SJCRH30 (cell line): ENCODE measurements at regions not wholly inside any gene's neighbourhood (a gene's known extent, or its start where the extent isn't known, plus 50 kb on each side); places are given as distances from the start of the nearest gene placed in this dataset.

Experiments
- DNase-seq, 2 experiments: peaks; one replicate each; pipeline ENCODE4 v3.0.0-alpha.2; 2015 to 2020
- H3K27ac ChIP-seq: fragments of 250-450 bp; sonication (Bioruptor Pico); 2 replicates; pipeline ENCODE4 v1.5.1; 2020; ENCODE audit warnings: mild to moderate bottlenecking, moderate library complexity
- H3K27me3 ChIP-seq: fragments of 250-450 bp; sonication (Bioruptor Pico); 2 replicates; pipeline ENCODE4 v1.5.1; 2020; ENCODE audit warnings: mild to moderate bottlenecking, moderate library complexity
- H3K36me3 ChIP-seq: fragments of 250-450 bp; sonication (Bioruptor Pico); 2 replicates; pipeline ENCODE4 v1.5.1; 2020; ENCODE audit warnings: mild to moderate bottlenecking, moderate library complexity
- H3K4me1 ChIP-seq: fragments of 250-450 bp; sonication (Bioruptor Pico); 2 replicates; pipeline ENCODE4 v1.5.1; 2020; ENCODE audit warnings: mild to moderate bottlenecking, moderate library complexity
- H3K4me3 ChIP-seq: fragments of 250-450 bp; sonication (Bioruptor Pico); 2 replicates; pipeline ENCODE4 v1.5.1; 2020; ENCODE audit warnings: mild to moderate bottlenecking, moderate library complexity
- H3K9me3 ChIP-seq: fragments of 250-450 bp; sonication (Bioruptor Pico); replicated peaks from 2 replicates; pipeline ENCODE4 v1.5.1; 2020; ENCODE audit warnings: mild to moderate bottlenecking, moderate library complexity

GRCh38 chr6:167442796-167443680 is 118.2 kb downstream of the TTLL2 start:
- Histone ChIP-seq H3K36me3 (no peaks in the 10 kb centered on the region), H3K4me1 (no peaks in the 10 kb centered on the region), H3K27ac (no peak overlapping the region), H3K9me3 (no peaks in the 10 kb centered on the region), H3K27me3 (peaks cover 5% of the 10 kb centered on the region; the same call in 1 of the 2 replicates), H3K4me3 (no peak overlapping the region)
- no peak for DNase-seq

DNA sequence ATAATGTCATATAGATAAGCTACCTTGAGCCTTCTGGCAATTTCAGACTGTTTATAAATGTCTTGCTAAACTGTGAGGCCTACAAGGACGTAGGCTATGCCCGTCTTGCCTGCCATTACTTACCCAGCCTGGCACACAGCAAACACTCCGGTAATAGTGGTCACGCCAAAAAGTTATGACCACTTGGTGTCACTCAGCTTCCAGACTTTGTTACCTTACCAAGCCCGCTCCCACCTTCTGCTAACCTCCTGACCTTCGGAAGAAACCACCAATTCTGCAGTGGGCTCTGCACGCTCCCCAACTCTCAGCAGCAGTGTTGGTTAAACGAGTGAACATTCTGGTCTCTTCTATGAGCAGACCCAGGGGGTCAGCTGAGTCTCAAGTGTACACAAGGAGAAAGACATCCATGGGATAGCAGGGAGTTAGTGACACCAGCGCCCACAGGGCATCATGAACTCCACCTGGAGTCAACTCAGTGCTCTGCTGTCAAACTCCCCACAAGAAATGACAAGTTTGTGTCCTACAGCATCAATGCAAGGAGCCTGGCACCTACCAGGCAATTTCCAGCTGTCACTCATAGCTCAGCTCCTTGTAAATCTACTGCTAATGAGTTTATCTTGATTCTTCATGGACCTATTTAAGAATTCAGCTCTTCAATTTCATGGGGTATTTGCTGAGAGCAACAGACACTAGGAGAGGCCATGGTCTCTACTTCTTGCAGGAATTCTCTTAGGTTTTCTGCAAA is 119.9 kb downstream of the TTLL2 start:
- Histone ChIP-seq H3K4me1 (no peaks in the 10 kb centered on the region), H3K27me3 (peaks cover 5% of the 10 kb centered on the region; the same call in 1 of the 2 replicates), H3K36me3 (no peaks in the 10 kb centered on the region), H3K9me3 (no peaks in the 10 kb centered on the region), H3K27ac (no peak overlapping the region), H3K4me3 (no peak overlapping the region)
- no peak for DNase-seq

DNA sequence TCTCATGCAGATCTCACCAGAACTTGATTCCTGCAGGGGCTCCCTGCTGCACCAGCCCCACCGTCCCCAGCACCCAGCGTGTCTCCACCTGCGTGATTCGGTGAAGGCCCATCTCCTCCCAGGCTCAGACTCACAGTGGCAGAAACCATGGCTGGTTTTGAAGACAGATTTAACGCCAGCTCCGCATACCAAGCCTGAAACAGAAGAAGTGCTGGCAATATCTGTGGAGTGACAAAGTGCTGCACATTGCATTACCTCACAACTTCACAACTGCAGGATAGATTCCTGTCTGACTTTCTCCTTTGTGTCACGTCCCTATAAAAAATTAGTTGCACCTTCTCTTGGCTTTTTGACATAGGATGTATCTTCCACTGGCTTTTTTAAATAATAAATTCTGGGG is 120.7 kb downstream of the TTLL2 start:
- no peak overlapping the region for H3K27ac ChIP-seq
- no peaks in the 10 kb centered on the region for H3K4me1 ChIP-seq
- H3K27me3 ChIP-seq = peaks cover 5% of the 10 kb centered on the region; the same call in 1 of the 2 replicates
- no peak overlapping the region for H3K4me3 ChIP-seq
- H3K9me3 ChIP-seq = no peaks in the 10 kb centered on the region
- no peak for DNase-seq
- H3K36me3 ChIP-seq = no peaks in the 10 kb centered on the region

DNA sequence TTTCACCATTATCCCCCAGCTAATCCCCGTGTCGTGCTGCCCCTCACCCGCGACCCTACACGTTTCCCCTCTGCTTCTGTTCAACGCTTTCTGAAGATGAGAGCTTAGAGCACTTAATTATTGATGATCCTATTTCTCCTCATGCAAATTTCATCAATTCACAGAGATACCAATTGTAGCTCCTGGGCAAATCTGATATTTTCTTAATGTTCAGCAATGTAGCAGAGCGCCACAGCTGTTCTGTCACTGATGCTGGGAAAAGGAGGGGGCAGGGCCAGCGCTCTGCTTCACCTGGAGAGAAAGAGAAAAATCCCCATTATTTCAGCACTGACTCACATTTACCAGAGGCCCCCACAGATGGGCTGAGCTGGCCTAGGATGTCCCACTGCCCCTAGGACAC is 121.2 kb downstream of the TTLL2 start:
- H3K9me3 ChIP-seq = no peaks in the 10 kb centered on the region
- no peaks in the 10 kb centered on the region for H3K4me1 ChIP-seq
- no peak for DNase-seq
- H3K27ac ChIP-seq = no peak overlapping the region
- no peaks in the 10 kb centered on the region for H3K36me3 ChIP-seq
- peaks cover 5% of the 10 kb centered on the region; the same call in 1 of the 2 replicates for H3K27me3 ChIP-seq
- no peak overlapping the region for H3K4me3 ChIP-seq

DNA sequence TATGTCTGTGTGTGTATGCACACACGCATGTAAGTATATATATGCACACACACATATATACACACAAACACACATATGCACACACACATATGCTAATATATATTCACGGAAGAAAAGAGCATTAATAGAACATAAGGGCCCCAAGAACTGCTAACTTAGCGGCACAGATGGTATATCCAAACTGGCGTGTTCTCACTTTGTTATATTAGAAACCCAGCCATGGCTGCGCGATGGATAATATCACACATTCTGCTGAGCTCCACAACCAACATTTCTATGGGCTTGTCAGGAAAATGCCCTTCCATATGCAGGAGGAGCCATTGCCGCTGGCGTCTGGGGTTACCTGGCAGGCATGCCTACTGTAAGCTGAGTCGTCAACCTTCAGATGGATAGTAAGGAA is 122.1 kb downstream of the TTLL2 start:
- Histone ChIP-seq H3K27me3 (peaks cover under 1% of the 10 kb centered on the region; the same call in 1 of the 2 replicates), H3K36me3 (no peaks in the 10 kb centered on the region), H3K4me1 (no peaks in the 10 kb centered on the region), H3K4me3 (no peak overlapping the region), H3K9me3 (no peaks in the 10 kb centered on the region), H3K27ac (no peak overlapping the region)
- no peak for DNase-seq

GRCh38 chr6:167448378-167448777 is 123.5 kb downstream of the TTLL2 start:
- no peak overlapping the region for H3K27ac ChIP-seq
- no peak overlapping the region for H3K4me3 ChIP-seq
- H3K36me3 ChIP-seq = no peaks in the 10 kb centered on the region
- no peak for DNase-seq
- no peaks in the 10 kb centered on the region for H3K9me3 ChIP-seq
- no peaks in the 10 kb centered on the region for H3K27me3 ChIP-seq
- no peaks in the 10 kb centered on the region for H3K4me1 ChIP-seq

- H3K27ac ChIP-seq = no peak overlapping the region
- no peaks in the 10 kb centered on the region for H3K27me3 ChIP-seq
- H3K36me3 ChIP-seq = no peaks in the 10 kb centered on the region
- DNase-seq = no peak
- no peak overlapping the region for H3K4me3 ChIP-seq
- H3K4me1 ChIP-seq = no peaks in the 10 kb centered on the region
- H3K9me3 ChIP-seq = no peaks in the 10 kb centered on the region
These were observed 124.4 kb downstream of the TTLL2 start for GRCh38 chr6:167449094-167449861.

DNA sequence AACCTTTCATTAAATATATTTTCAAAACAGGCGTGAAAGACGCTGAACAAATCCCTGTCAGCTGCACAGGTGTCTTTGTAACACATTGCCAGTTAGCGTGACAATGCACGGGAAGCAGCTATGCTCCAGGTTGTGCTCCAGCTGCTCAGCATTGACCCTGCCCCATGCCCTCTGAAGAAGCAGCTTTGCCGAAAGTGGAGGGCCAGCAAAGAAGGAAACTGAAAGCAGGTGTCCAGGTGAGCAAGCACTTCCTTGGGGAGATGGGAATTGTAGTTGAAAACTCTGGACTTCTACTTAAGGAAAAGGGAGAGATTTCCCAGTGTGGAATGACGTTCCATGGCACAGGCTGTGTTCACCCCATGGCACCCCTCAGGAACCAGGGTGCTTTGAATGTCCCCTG is 125.7 kb downstream of the TTLL2 start:
- no peaks in the 10 kb centered on the region for H3K27me3 ChIP-seq
- H3K4me3 ChIP-seq = no peak overlapping the region
- H3K27ac ChIP-seq = no peak overlapping the region
- no peak for DNase-seq
- no peaks in the 10 kb centered on the region for H3K36me3 ChIP-seq
- H3K9me3 ChIP-seq = no peaks in the 10 kb centered on the region; the same call in 1 of the 2 replicates
- no peaks in the 10 kb centered on the region for H3K4me1 ChIP-seq

DNA sequence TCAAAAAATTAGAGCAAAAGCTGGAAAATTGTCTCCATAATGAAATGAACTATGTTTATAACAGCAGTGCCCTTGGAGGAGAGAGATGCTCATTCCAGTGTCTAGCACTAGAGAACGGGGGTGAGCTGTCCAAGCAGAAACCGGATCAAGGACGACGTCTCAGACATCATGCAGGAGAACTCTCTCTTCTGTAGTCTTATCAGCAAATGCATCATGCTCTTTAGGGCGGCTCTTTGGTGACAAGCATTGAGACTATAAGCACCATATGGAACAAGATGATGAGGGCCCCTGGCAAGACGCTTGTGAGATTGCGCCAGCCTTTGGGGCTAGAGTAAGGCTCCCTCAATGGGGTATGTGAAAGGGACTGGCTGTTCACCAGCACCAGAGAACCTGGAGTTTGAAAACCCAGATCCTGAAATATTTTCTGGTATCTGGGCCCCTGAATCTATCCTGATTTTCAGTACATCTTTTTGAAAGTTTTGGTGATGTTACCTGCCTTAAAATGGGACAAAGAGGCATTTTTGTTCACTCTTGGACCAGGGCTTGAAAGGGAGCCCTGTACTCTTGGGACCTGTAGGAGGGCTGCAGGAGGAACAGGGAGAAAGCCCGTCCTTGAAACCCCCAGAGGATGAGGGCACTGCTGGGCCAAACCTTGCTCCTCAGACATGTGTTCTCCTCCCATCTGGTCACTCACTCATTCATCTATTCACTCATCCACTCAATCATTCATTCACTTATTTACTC is 127.6 kb downstream of the TTLL2 start:
- Histone ChIP-seq H3K9me3 (no peaks in the 10 kb centered on the region; the same call in 1 of the 2 replicates), H3K4me1 (no peaks in the 10 kb centered on the region), H3K36me3 (no peaks in the 10 kb centered on the region), H3K27me3 (no peaks in the 10 kb centered on the region), H3K4me3 (no peak overlapping the region), H3K27ac (no peak overlapping the region)
- no peak for DNase-seq

DNA sequence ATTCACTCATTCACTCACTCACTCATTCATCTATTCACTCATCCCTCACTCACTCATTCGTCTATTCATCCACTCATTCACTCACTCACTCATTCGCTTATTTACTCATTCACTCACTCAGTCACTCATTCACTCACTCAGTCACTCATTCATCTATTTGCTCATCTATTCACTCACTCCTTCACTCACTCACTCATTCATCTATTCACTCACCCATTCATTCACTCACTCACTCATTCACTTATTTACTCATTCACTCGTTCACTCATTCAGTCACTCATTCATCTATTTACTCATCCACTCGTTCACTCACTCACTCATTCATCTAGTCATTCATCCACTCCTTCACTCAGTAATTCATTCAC is 128.2 kb downstream of the TTLL2 start:
- no peaks in the 10 kb centered on the region for H3K27me3 ChIP-seq
- no peak overlapping the region for H3K27ac ChIP-seq
- no peaks in the 10 kb centered on the region; the same call in 1 of the 2 replicates for H3K9me3 ChIP-seq
- H3K4me1 ChIP-seq = no peaks in the 10 kb centered on the region
- no peak overlapping the region for H3K4me3 ChIP-seq
- no peaks in the 10 kb centered on the region for H3K36me3 ChIP-seq
- no peak for DNase-seq

- Histone ChIP-seq H3K4me1 (no peaks in the 10 kb centered on the region), H3K27ac (no peak overlapping the region), H3K9me3 (no peaks in the 10 kb centered on the region; the same call in 1 of the 2 replicates), H3K4me3 (no peak overlapping the region), H3K27me3 (no peaks in the 10 kb centered on the region), H3K36me3 (no peaks in the 10 kb centered on the region)
- no peak for DNase-seq
These were observed 129.1 kb downstream of the TTLL2 start for GRCh38 chr6:167454003-167454402.

GRCh38 chr6:167455371-167455770 is 130.5 kb downstream of the TTLL2 start:
- Histone ChIP-seq H3K4me3 (no peak overlapping the region), H3K27me3 (no peaks in the 10 kb centered on the region), H3K27ac (no peak overlapping the region), H3K36me3 (no peaks in the 10 kb centered on the region), H3K9me3 (no peaks in the 10 kb centered on the region; the same call in 1 of the 2 replicates), H3K4me1 (no peaks in the 10 kb centered on the region)
- no peak for DNase-seq

DNA sequence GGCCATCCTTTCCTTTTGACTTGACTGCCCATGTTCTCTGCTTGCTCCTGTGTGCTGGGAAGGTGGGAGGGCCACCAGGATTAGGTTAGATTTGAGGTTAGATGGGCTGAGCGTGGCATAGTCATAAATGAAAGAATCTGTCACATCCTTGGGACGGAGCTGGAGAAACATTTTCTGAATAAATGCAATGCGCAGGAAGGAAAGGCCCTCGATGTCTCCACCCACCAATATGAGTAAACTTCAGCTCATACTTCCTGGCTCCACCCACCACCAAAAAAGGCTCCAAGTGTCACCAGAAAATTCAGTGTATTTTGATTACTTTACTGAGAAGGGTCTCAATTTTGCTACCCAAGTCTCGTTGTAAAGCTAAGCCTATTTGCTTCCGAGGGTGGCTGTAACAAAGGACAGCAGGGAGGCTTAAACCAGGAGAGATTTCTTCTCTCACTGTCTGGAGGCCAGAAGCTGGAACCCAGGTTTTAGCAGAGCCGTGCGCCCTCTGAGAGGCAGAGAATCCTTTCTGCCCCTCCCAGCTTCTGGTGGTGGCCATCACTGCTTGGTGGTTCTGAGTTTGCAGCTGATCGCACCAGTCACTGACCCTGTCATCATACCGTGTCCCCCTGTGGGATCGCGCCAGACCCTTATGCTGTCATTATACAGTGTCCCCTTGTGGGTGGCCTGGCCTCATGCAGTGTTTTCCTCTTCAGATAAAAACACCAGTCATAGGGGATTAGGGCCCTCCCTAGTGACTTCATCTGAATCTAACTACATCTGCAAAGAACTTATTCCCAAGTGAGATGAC is 137.8 kb downstream of the TTLL2 start:
- peak; percentile 55 to 66 for DNase-seq
- Histone ChIP-seq H3K9me3 (no peaks in the 10 kb centered on the region), H3K4me1 (no peaks in the 10 kb centered on the region; the same call in 1 of the 2 replicates), H3K27ac (no peak overlapping the region), H3K36me3 (no peaks in the 10 kb centered on the region), H3K27me3 (no peaks in the 10 kb centered on the region), H3K4me3 (no peak overlapping the region)
